ENCODE measurements at regions not wholly inside any gene's neighbourhood (a gene's known extent, or its start where the extent isn't known, plus 50 kb on each side); places are given as distances from the start of the nearest gene placed in this dataset.

DNA sequence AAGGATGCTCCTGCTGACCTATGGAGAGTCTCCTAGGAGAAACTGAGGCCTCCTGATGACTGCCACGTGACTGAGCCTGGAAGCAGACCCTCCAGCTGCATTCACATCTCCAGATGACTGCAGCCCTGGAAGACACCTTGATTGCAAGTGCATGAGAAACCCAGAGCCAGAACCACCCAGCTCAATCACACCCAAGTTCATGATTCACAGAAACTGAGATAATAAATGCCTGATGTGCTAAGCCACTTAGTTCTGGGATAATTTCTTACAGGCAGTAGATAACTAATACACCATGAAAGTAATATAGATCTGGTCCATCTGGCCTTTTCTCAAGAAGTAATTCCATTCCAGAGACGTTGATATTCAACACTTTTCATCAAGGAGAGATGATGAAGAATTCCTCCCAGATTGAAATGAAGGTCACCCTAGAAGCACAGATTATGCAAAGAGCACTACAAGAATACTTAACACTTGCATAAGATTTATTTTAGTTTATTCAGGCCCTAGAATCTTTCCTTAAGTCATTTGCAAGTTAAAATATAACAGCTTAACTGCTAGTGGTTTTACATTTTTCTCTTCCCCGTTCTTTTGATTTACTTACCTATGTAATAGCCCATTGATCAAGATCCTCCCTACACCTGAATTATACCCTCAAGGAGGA, 208.2 kb upstream of the INHBA start:
- no peak for DNase-seq (ENCODE audit: low read depth)

DNA sequence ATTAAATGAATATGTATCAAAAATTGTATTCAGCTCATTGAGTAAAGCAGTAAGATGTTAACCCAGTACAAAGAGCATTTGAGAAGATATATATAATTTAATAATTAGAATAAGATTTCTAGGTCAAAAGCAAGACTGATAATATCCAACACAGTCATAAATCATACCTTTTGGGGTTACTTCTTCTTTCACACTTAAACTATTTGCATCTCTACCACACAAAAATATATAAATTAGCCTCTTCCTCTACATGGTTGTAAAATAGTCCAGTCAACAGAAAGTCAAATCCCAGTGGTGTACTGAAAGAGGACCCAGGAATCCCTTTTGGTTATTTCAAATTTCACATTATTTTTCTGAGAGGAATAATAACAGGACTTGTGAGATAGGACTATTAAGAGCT, 204.6 kb upstream of the INHBA start:
- DNase-seq (ENCODE audit: low read depth), result no peak

DNA sequence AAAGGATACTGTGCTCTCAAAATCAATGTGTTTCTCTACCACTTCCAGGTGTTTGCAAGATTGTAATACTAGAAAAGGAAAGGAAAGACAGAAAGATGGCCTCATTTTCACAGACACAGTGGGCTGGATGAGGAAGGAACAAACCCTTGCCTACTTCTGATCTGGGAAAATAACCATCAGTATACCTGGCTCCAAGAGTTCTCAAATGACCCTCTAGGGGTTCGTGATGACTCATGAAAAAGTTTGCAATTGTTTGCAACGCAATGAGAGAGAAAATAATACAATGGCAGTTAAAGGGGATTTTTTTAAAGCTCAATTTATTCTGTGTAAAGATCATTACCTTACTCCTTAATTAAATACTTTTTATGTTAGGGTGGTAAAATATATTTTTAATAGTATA, 197.6 kb upstream of the INHBA start:
- DNase-seq (ENCODE audit: low read depth), result peak; percentile 35

DNA sequence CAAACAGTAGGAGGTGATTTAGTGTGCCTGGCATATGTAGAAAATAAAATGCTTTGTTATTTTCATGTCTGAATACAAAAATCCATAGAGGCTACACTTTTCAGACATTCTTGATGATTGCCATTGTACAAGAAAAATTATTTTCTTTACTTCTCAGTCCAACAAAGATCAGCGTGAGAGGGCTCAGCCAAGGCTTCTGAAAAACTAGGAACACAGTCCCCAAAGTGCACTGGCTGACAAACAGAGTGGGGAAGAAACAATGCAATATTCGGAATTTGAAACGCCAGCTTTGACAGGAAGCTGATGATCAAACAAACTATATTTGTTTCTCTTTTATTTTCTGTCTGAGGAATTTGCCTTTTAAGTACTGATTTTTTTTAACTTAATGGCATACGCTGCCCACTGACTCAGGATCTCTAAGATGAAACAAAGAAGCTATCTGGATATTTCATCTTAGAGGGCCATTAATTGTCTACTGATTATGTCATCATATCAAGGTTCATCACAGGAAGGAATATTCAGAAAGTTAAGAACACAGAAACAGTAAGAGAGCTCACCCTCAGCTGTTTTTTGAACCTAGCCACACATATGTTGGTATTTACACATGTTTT, 197.0 kb upstream of the INHBA start:
- no peak for DNase-seq (ENCODE audit: low read depth)

DNA sequence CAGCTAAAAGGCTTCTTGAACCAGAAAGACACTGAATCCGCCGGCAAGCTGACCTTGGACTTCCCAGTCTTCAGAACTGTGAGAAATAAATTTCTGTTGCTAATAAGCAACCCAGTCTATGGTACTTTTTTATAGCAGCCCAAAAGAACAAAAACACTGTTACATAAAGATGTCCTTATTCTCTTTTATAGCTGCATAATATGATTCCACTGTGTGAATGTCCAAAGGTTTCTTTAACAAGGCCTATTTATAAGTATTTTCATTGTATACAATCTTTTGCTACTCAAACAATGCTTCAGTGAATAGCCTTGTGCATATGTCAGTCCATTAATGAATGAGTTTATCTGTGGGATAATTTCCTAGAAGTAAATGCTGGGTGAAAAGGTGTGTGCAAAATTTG, 190.8 kb upstream of the INHBA start:
- no peak for DNase-seq (ENCODE audit: low read depth)

DNA sequence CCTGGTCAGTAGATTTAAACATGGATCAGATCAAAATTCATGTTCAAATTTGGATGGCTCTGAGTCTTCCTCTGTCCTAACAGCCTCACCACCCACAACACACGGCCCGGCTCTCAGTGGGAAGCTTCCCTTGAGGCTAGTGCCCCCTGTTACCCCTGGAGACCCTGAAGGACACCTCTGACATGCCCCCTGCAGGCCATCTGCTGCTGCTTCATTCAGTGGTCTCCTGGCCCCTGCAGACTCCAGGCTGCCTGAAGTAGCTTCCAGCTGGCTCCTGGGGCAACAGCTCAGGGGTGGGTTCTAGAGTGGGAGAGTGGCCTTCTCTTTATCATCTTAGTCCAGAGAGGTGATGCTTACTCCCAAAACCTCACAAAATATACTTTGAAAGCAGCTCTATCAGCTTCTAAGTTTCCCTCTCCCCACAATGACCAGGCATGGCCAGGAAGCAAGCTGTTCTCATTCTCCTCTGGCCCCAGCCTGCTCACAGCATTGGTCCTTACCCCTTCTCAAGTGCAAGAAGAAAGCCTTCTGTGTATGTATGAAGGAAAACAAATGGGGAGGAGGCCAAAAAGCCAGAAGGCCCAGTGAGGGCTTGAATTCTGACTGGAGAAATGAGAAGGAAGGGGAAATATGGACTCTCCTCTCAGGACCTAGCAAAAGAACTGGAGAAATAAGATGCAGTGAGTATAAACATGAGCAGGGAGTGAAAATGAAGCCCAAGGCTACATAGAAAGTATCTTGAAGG, 189.6 kb upstream of the INHBA start:
- DNase-seq (ENCODE audit: low read depth), result no peak

DNA sequence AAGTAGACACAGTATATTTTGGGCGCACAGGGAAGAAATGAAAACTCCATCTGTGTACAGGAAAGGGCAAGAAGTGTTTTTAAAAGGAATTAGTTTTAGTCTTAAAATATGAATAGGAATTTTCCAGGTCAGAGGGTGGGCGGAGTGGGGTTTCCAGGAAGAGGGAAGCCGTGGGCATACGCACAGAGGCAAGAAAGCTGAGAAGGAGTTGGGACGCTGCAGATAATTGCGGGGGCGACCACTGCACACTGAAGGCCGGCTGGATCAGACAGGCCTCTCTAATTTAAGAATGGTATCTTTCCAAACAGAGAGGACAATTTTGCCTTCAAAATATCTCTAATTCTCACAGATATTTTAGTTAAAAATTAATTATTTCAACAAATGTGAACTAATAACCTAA, 189.1 kb upstream of the INHBA start:
- DNase-seq (ENCODE audit: low read depth), result no peak

DNA sequence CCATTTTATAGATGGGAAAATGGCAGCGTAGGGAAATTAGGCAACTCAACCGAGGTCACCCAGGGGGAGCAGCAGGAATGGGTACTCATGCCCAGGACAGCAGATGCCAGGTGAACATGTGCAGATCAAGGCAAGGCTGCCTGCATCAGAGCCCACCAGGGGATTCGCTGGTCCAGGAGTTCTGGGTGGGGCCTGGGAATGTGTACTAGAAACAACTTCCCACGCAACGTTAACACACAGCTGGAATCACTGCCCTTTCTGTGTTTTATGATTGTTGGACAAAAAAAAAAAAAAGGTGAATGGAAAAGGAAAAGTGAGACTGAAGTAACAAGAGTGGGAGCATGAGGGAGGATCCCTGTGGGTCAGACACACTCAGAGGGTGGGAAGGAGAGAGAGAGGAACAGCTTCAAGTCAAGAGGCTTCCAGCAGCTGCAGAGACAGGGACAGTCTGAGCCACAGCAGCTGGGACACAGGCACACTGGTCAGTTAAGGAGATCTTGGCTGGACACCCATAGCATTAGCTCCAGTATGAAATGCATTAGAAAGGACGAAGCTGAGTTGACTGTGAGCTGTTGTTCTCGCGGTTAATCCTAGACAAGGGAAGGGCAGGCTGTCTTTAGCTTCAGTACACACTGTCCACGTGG, 187.9 kb upstream of the INHBA start:
- peak; percentile 40 for DNase-seq (ENCODE audit: low read depth)

DNA sequence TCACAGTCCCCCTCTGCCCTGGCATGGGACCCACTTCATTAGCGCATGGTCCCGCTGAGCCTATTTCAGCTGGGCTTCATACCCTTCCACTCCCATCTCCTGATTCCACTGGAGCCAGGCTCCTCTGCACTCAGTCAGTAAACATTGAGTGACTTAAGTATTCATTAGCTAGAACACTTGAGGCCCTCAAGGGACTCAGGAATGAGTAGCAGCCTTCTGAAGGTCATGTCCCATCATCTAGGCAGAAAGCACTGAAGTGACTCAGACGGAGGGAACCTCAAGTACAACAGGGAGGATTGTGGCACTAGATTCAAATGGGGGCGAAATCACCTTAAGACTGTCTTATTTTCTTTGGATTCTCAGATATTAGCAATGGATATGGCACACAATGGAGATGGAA, 186.6 kb upstream of the INHBA start:
- peak; percentile 68 for DNase-seq (ENCODE audit: low read depth)

DNA sequence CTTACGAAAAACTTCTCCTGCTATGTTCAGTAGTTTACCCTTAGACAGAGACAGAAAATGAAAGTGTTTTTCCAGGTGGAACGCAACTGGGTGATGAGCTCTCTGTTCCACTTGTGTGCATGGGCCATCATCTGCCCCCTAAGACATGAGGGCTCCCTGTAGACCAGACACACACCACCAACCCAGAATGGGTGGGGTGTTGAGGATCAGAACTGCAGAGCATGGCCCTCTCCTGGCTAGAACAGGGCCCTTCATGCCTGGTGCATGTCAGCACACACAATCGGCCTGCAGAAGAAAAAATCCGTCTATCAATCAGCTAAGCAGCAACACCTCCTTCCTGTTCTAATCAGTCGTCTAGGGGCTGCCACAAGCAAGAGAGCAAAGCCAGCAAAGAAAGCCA, 186.2 kb upstream of the INHBA start:
- DNase-seq (ENCODE audit: low read depth), result peak; percentile 28

DNA sequence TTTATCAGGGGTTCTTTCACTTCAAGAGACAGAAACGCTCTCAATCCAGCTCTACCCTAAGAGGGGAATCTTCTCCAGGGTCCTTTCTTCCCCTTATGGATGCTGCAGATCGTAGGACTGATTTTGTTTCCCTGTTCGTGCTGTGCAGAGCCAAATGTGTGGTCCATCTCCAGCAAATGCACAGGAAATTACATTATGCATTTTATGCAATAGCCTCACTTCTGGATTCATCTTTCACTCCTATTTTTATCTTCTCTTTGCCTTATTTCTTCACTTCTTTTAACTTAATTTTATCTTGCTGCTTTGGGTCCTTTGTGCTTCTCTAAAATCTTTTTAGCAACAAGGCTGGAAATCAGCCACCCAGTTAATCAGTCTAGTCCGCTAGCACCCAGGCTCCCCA, 184.5 kb upstream of the INHBA start:
- no peak for DNase-seq (ENCODE audit: low read depth)

DNA sequence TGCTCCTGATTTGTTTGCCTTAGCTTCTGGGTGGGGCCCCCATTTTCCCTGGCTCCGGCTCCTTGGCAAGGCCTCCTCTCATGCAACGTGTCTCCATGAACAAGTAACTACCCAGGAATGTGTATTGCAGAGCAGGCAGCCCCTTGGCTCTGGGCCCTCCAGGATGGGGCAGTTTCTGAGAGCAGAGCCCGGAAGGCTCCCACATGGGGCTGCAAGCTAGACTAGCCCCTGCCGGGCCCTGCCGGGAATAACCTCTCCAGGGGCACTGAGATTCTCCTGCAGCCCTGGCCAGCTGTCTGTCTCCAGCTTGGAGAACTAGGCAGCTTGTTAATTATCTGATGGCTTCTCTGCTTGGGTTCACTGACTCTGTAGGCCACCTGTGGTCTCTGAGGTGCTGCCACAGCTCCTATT, 184.0 kb upstream of the INHBA start:
- DNase-seq (ENCODE audit: low read depth), result peak; percentile 96

DNA sequence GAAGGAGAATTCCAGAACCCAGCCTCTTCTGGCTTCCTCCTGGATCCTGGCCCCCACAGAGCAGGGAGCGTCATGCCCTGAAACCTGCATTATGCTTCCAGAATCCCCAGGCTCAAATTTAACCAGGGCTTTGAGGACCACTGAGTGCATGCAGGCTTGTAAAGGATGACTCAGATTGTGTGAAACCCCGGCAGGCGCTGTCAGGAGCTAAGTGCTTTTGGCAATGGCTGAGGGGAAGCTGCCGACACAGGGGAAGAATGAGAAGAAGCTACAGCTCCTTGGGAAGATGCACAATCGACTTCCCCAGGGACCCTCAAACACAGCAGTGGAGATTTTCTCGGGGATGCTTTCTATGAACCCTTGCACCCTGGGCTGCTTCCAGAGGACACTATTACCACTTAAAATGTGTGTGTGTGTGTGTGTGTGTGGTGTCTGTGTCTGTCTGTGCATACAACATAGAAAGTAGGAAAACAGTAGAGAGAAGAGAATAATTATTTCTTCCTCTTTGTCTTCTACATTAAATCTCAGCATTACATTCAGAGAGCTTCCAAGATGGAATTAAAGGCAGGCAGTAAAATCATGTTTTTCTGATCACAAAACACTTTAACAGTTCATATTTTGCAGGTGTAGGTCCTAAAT, 183.5 kb upstream of the INHBA start:
- DNase-seq (ENCODE audit: low read depth), result peak; percentile 95

DNA sequence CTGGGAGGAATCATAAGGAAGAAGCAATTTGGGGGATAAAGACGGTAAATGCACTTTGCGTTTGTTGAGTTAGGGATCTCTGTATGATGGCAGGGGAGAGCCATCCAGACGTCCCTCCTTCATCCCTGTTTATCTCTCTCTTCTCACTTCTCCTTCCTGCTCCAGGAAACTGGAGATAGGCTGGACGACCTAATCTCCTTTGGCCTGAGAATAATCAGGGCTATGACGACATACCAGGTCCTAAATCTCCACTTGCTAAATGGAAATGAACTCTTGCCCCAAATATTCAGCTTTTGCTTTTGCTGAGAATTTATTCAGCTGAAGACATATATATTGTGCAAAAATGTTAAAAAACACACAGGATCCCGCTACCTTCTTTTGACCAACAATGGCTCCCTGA, 182.9 kb upstream of the INHBA start:
- peak; percentile 38 for DNase-seq (ENCODE audit: low read depth)

DNA sequence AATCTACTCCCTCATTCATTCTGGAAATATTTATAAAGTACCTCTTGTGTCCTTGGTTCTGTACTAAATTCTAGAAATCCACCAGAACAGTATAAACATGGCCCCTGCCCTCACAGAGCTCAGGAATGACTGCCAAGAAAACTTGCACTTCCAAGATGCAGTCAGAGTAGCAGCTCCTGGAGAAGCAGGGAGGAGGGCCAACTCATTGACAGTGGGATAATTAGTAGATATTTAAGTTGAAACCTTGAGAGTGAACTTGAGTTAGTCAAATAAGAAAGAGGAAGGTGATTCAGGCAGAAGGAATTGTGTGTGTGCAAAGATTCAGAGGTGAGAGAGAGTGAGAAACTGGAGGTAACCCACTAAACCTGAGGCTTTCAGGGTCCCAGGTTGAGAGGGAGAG, 182.2 kb upstream of the INHBA start:
- DNase-seq (ENCODE audit: low read depth), result peak; percentile 41

DNA sequence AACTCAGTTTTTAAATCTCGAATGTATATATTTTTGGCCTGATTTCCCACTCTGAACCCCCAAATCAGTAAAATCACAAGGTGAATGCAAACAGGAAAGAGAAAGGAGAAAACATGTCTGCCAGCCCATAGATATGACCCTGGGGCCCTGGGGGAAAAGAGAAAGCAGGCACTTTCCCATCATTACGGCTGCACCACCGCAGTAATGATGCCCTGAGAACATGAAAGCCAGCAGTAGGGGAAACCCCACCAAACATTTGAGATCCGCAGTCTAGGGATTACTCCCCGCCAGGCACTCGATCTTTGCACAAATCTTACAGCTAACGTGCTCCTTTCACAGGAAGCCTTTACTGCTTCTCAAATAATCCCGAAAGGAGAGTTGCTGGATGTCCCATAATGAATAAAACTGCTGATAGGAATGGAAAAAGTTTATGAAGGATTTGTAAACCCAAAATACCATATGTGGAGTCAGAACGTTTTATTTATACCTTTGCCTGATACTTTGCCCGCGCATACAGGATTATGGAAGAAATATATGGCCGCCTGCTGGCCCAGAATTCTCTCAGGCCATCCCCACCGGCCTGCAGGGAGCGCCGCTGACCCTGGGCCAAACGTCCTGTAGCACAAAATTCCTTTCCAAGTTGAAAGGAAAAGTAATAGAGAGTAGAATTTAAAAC, 180.0 kb upstream of the INHBA start:
- peak; percentile 62 for DNase-seq (ENCODE audit: low read depth)

DNA sequence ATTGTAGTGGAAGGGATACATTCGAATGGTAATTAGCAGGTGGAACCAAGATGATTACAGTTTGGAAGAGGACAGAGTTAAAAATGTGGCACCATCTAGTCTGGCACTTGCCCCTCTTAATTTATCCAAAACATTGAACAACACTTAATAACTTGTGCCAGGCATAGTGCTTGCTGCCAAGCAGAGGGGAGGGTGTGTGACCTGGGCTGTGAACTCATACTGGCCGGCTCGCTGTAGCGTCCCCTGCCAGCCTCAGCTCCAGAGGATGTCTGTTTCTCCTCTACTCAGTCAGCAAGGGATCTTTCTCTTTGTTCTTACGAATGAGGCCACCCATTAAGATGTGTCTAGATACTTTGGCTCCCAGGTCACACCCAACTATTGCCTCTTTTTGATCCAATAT, 179.4 kb upstream of the INHBA start:
- no peak for DNase-seq (ENCODE audit: low read depth)

DNA sequence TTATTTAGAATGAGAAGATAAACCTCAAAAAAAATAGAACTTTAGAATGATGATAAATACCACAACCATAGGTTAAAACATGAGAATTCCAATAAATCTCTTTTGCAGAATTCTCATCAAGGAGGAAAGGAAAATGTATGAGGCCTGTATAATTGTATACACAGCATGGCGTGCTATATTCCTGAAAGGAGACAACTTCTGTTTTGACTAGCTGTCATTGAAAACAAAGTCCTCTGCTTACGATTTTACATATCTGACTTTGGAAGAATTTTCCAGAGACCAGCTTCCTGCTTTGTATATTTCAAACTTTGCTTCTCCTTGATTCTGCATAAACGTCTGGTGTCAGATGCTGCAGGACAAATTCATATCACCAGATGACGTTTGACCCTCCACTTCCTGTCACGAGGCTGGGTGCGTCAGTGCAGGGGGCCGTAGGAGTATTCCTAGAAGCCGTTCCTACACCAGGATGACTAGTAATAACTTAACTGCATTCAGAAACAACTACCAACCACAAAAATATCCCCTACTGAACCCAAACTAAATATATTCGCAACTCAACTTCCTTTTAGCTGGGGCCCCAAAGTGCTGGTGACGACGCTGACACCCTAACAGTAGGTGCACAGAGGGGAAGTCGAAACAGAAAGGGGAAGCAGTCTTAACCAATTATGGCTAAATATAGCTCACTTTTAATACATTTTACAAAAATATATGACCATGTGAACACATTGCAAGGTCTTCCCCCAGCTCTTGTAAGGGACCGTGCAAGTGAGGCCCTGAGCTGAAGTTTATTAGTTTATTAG, 178.6 kb upstream of the INHBA start:
- DNase-seq (ENCODE audit: low read depth), result peak; percentile 85

DNA sequence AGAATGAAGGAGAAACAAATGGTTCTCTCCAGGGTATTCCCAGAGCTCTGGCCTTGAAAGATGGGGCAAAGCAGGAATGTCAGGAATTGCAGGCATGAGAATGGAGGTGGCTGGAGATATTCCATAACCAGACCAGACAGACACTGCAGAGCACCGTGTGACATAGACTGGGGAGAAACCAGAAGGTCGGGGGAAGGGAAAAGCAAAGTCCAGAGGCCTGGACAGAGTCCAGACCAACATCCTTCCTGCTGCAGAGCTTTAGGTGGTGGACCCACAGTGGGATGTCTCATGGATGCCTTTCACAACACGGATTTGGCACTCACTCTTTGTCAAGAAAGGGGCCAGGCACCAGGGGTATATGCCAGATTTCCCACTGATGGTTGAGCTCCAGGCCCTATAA, 177.2 kb upstream of the INHBA start:
- DNase-seq (ENCODE audit: low read depth), result peak; percentile 100

DNA sequence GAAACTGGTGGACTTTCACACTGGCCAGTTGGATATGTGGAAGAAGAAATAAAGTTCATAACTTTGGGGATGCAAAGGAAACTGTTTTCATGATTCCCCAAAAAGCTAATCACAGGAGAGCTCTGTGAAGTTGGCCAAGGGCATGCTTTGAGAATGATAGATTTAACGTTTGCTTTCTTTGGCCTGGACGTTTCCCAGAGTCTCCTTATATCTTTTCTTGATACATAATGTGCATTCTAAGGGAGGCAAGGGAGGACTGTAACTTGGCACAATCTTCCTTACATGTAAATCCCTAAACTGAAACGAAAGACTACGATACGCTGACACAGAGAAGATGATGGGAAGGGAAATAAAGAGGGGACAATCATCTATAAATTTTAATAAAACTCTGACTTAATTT, 176.5 kb upstream of the INHBA start:
- DNase-seq (ENCODE audit: low read depth), result no peak

All from RPMI7951 (cell line).